ENCODE measurements at regions not wholly inside any gene's neighbourhood (a gene's known extent, or its start where the extent isn't known, plus 50 kb on each side); places are given as distances from the start of the nearest gene placed in this dataset.

GRCh38 chr19:31168106-31168625 lies 181.1 kb downstream of the TSHZ3 start:
- TF ChIP-seq CTCF (conservative IDR thresholded peaks at IDR 0.05; ENCODE audit: low read length) (no peak), EZH2phosphoT487 (IDR thresholded peaks at IDR 0.05; ENCODE audit: borderline replicate concordance, low read depth, low read length) (no peak)
